ENCODE measurements at regions not wholly inside any gene's neighbourhood (a gene's known extent, or its start where the extent isn't known, plus 50 kb on each side); places are given as distances from the start of the nearest gene placed in this dataset.

- no peak overlapping the region for H3K27ac ChIP-seq
- H2AFZ ChIP-seq: no peak overlapping the region
- H3K79me2 ChIP-seq: no peaks in the 10 kb centered on the region
- peaks cover 4% of the 10 kb centered on the region for H3K4me1 ChIP-seq
- no peak overlapping the region for H3K4me3 ChIP-seq (ENCODE audit: low read depth, low read length)
- peaks cover 11% of the 10 kb centered on the region for H3K27me3 ChIP-seq (ENCODE audit: control insufficient read depth, insufficient read depth, low read length)
- H3K9me3 ChIP-seq (ENCODE audit: control insufficient read depth, low read length): no peaks in the 10 kb centered on the region
- no peak overlapping the region for H3K9ac ChIP-seq
- no peak for TF ChIP-seq CTCF (IDR thresholded peaks at IDR 0.05)
- H3K36me3 ChIP-seq (ENCODE audit: control insufficient read depth, insufficient read depth, low read length): no peaks in the 10 kb centered on the region
- no peak overlapping the region for H3K4me2 ChIP-seq (ENCODE audit: low read length)
These were observed 56.3 kb downstream of the TMEM174 start for GRCh38 chr5:73229271-73229670.

- H3K4me3 ChIP-seq (ENCODE audit: low read depth, low read length): no peak overlapping the region
- no peak overlapping the region for H3K4me2 ChIP-seq (ENCODE audit: low read length)
- no peaks in the 10 kb centered on the region for H3K36me3 ChIP-seq (ENCODE audit: control insufficient read depth, insufficient read depth, low read length)
- no peaks in the 10 kb centered on the region for H3K79me2 ChIP-seq
- no peak overlapping the region for H2AFZ ChIP-seq
- H3K4me1 ChIP-seq: peaks cover under 1% of the 10 kb centered on the region
- H3K9ac ChIP-seq: no peak overlapping the region
- peaks cover 11% of the 10 kb centered on the region for H3K27me3 ChIP-seq (ENCODE audit: control insufficient read depth, insufficient read depth, low read length)
- no peak for TF ChIP-seq CTCF (IDR thresholded peaks at IDR 0.05)
- no peaks in the 10 kb centered on the region for H3K9me3 ChIP-seq (ENCODE audit: control insufficient read depth, low read length)
- no peak overlapping the region for H3K27ac ChIP-seq
These were observed 55.1 kb downstream of the TMEM174 start for GRCh38 chr5:73228052-73228451.

Measured in parathyroid adenoma (tissue), 2 donors.